WTC11 (cell line): ENCODE measurements at regions not wholly inside any gene's neighbourhood (a gene's known extent, or its start where the extent isn't known, plus 50 kb on each side); places are given as distances from the start of the nearest gene placed in this dataset.

Experiments
- EMX1 ChIP-seq: fragments of 250-450 bp; sonication (Bioruptor Pico); IDR thresholded peaks from 2 replicates; pipeline ENCODE4 v1.8.0; 2021; ENCODE audit warnings: mild to moderate bottlenecking
- FOXJ3 ChIP-seq: sonication (generic); formaldehyde crosslinking; IDR thresholded peaks from 2 replicates; pipeline ENCODE4 v1.9.0; 2021; ENCODE audit warnings: missing genetic modification reagents, mild to moderate bottlenecking, borderline replicate concordance
- ZNF121 ChIP-seq: sonication (generic); formaldehyde crosslinking; IDR thresholded peaks from 2 replicates; pipeline ENCODE4 v1.8.0; 2023; ENCODE audit warnings: missing genetic modification reagents
- TF ChIP-seq, protein P1 (sequence below): sonication (generic); formaldehyde crosslinking; IDR thresholded peaks from 2 replicates; pipeline ENCODE4 v1.8.1; 2022; ENCODE audit warnings: mild to moderate bottlenecking, missing genetic modification reagents, moderate library complexity, borderline replicate concordance
- TF ChIP-seq, protein P2 (sequence below): sonication (generic); formaldehyde crosslinking; IDR thresholded peaks from 2 replicates; pipeline ENCODE4 v1.8.0; 2022; ENCODE audit warnings: mild to moderate bottlenecking, missing genetic modification reagents

DNA sequence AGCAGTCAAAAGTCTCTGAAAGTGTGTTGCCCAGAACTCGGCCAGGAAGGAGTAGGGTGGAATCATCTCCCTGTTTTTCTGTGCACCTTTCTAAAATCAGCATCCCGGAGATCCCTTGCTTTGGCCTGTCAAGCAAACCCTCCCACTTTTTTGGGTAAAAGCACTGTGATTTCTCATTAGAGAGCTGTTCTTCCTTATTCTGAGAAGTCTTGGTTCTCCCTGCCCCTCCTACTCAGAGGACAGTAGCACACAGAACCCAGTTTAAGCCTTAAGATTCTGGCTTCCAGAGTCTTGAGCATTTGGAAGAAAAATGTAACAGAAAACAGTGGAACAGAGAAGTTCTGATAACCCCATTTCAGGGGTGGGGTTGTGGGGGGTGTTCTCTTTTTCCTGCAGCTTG, 52.6 kb upstream of the KATNAL1 start:
- TF ChIP-seq ZNF121 (CRISPR knock-in tag): no peak
- TF ChIP-seq EMX1 (CRISPR knock-in tag): no peak
- TF ChIP-seq, protein P1, sequence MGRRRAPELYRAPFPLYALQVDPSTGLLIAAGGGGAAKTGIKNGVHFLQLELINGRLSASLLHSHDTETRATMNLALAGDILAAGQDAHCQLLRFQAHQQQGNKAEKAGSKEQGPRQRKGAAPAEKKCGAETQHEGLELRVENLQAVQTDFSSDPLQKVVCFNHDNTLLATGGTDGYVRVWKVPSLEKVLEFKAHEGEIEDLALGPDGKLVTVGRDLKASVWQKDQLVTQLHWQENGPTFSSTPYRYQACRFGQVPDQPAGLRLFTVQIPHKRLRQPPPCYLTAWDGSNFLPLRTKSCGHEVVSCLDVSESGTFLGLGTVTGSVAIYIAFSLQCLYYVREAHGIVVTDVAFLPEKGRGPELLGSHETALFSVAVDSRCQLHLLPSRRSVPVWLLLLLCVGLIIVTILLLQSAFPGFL (CRISPR knock-in tag): no peak
- TF ChIP-seq, protein P2, sequence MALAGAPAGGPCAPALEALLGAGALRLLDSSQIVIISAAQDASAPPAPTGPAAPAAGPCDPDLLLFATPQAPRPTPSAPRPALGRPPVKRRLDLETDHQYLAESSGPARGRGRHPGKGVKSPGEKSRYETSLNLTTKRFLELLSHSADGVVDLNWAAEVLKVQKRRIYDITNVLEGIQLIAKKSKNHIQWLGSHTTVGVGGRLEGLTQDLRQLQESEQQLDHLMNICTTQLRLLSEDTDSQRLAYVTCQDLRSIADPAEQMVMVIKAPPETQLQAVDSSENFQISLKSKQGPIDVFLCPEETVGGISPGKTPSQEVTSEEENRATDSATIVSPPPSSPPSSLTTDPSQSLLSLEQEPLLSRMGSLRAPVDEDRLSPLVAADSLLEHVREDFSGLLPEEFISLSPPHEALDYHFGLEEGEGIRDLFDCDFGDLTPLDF (CRISPR knock-in tag): no peak
- TF ChIP-seq FOXJ3: no peak
